Stimulated activated CD8-positive, alpha-beta memory T cell treated with anti-CD3 and anti-CD28 coated beads, Interleukin-15, amount 100 ng/mL, for 24 hours (primary cell): ENCODE measurements at regions not wholly inside any gene's neighbourhood (a gene's known extent, or its start where the extent isn't known, plus 50 kb on each side); places are given as distances from the start of the nearest gene placed in this dataset.

Experiments used
- DNase-seq: peaks from one replicate; pipeline ENCODE4 v3.0.0-alpha.2; 2020; ENCODE audit warnings: low read depth

DNA sequence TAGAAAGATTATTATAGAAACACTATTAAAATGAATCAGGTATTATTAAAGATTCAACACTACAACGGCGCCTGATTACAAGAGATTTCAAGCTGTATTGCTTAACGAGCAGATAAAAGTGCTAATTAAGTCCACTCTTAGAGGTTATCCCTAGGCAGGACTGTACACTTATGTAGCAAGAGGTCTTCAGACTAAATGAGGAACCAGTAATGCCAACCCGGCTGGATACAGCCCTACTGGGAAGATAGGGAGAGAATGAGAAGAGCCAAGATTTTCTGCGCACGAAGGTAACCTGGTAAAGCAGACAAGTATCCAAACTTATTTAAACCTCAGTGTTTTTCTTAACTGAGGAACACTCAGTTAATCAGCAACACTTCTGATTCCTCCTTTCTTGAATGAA is 115.7 kb upstream of the HIVEP3 start:
- DNase-seq: no peak

DNA sequence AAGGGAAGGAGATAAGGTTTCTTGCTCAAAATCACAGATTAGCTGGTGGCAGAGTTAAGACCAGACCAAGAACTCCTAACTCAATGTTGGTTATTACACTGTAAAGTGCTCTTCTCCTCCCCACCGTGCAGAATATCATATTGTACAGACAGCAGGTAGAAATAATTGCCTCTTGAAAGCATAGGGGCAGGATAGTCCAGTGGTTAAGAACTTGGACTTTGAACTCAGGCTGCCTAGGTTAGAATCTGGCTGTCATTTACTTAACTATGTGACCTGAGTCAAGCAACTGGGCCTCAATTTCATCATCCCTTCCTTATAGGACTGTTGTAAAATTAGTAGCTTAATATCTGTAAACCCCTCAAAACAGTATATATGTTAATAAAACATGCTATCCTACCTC is 114.9 kb upstream of the HIVEP3 start:
- DNase-seq: no peak

- DNase-seq: no peak
These were observed 99.0 kb upstream of the HIVEP3 start for GRCh38 chr1:42017730-42018129.

DNA sequence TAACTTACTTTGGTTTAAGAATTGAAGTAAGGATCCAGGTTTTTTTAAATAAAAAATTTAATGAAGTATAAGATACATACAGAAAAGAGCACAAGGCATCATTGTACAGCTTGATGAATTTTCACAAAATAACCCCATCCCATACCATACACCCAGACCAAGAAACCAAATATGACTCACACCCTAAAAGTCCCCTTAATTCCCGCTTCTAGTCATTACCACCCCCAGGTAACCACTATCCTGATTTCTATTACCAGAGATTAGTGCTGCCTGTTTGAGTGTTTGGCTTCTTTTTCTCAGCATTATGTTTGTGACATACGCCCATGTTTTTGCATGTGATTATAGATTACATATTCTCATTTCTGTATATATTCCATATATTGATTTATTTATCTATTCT is 98.5 kb upstream of the HIVEP3 start:
- DNase-seq: no peak

DNA sequence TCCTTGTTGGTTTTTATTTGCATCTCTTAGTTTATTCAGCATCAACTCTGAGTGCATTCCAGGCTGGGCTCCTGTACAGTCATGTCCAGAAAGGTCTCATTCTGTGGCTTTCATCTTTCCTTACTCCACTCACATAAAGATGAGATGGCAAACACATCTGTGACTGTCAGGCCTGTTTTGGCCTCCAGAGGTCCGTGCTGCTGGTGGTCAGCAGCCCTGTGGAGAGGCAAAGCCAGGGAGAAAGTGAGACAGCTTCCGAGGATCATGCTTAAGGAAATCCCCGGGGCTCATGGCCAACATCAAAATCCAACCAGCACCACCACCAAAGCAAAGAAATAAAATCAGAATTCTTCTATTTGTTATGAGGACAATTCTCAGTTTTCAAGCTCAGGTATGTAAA is 96.1 kb upstream of the HIVEP3 start:
- no peak for DNase-seq

- DNase-seq: no peak
These were observed 95.3 kb upstream of the HIVEP3 start for GRCh38 chr1:42013881-42014470.

DNA sequence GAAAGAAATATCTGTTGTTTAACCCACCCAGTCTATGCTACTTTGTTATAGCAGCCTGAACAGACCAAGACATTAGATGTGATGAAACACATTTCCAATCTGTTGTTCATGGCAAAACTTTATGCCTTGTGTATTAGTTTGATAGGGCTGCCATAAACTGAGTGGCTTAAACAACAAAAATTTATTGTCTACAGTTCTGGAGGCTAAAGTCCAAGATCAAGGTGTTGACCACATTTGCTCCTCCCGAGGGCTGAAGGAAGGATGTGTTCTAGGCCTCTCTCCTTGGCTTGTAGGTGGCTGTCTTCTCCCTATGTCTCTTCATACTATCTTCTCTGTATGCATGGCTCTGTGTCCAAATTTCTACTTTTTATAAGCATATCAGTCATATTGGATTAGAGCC is 94.1 kb upstream of the HIVEP3 start:
- DNase-seq: no peak

DNA sequence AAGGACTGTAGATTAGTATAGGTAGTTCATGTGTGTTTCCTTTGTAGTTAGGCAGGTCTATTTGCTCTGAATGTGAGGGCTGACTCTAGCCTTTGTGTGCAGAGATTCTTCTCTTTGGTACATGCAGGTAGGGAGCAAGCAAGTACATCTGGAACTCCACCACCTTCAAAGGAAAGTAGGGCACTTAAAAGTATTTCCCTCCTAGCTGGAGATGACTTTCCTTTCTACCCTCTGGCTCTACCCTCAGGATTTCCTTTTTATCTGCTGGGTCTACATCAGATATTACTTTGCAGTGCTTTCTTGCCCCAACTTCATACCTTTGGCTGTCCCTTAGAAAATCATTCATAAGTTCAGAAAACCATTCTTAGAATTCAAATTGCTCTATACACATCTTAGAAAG is 91.7 kb upstream of the HIVEP3 start:
- no peak for DNase-seq

DNA sequence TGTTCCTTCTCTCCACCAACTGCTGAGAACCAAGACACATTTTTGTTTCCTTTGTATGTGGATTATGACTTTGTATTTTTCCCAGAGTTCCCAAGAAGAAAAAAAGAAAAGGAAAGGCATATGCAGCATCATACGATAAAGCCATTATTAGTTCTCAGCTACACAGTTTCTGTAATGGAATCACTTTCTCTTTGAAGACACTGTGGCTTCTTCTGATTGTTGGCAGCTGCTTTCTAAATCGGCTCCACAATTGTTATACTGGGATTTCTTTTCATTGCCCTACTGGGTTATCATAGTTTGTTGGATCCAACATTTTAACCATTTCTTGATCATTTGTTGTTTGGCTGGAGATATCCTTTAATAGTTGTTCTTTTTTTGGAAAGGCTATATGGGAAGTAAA is 89.5 kb upstream of the HIVEP3 start:
- no peak for DNase-seq

- DNase-seq: no peak
These were observed 88.1 kb upstream of the HIVEP3 start for GRCh38 chr1:42006836-42007235.

DNA sequence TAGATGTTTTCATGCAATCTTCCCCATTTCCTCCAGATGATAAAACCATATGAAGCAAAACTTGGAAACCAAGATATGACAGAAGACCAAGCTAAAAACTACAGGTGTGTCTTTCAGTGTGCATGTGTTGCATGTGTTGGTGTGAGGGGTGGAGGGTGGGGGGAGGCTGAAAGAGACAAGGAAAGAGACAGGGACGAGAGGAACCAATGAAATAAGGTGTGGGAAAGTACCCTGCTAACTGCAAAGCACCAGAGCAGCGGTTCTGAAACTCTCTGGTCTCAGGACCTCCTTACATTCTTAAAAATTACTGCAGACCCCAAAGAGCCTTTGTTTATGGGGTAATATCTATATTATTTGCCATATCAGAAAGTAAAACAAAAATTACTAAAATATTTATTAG is 87.4 kb upstream of the HIVEP3 start:
- DNase-seq: no peak

- no peak for DNase-seq
These were observed 86.8 kb upstream of the HIVEP3 start for GRCh38 chr1:42005530-42005929.

DNA sequence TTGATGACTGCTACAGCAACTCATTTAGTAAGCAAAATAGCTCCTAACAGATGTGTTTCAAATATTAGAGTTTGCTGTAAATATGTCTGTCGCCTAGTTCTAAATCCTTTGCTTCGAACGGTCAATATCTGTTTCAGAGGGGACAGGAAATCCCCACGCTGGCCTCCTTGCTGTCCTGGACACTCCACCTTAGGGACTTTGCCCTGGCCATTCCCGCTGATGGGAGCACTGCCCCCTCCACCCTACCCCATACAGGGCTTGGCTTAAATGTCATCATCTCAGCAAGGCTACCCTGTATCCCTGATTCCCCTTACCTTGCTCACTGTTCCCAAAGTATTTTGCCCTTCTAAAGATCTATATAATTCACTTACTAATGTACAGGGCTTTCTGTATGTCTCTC is 86.1 kb upstream of the HIVEP3 start:
- DNase-seq: no peak

DNA sequence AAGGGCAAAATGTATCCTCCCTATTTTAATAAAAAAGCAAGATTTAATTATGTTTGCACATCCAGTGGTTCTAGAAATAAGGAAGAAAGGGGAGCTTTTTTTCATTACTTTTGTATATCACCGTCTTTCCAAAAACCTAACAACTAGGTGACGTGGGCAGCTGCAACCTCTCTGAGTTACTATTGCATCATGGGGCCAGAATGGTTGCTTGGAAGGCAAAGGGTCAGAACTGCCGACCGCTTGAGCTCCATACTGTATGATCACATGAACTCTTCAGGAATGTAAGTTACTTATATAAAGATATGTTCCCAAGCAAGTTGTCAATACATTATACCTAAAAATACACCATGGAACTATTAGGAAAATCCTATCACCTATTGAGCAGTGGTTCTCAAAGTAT is 85.6 kb upstream of the HIVEP3 start:
- DNase-seq: no peak

- no peak for DNase-seq
These were observed 84.7 kb upstream of the HIVEP3 start for GRCh38 chr1:42003433-42003832.

DNA sequence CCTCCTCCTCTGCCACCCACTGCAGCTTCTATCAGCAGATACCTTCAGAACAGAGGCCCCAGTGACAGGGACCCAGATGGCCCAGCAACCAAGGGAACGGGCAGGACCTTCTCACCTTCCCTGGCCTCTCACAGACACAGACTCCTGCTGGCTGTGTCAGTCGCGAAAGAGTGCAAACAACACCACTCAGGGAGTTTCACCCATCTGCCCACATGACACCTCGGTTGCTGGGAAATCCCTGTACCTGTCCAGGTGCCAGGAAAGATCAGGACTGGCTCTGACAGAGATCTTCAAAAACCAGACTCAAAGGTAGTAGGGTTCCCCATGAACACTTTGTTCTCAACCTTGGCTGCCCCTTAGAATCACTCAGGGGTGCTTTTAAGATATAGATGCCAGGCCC is 83.5 kb upstream of the HIVEP3 start:
- no peak for DNase-seq

DNA sequence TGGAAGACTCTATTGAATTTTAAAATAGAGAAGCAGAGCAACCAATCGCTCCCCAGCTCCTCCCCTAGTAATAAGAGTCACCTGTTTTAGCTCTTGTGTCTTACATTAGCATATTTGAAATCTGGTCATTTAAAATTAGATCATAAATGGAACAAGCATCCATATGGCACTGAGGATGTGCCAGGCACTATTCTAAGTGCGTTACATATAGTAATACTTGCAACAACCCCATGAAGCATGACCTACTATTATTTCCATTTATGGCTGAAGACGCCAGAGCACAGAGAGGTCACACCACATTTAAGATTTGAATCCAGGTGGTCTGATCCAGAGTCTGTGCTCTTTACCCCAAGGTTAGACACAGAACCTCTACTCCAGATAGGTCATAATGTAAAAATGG is 82.0 kb upstream of the HIVEP3 start:
- no peak for DNase-seq

DNA sequence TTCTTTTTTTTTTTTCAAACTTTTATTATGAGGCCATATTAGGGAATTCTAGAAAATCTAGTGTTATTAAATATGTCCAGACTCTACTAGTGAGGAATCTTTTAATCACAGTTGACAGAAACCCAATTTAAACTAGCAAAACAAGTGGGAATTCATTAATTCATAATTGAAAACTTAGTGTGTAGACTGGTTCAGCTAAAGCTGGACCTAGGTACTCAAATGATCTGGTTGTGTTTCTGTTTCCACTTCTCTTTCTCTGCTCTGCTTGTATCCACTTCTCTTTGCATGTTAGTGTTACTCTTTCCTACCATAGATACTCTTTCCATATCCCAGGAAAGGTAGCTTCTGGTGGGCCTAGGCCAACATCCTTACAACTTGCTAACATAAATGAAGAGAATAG is 81.2 kb upstream of the HIVEP3 start:
- DNase-seq: no peak

- no peak for DNase-seq
These were observed 79.5 kb upstream of the HIVEP3 start for GRCh38 chr1:41998250-41998649.

DNA sequence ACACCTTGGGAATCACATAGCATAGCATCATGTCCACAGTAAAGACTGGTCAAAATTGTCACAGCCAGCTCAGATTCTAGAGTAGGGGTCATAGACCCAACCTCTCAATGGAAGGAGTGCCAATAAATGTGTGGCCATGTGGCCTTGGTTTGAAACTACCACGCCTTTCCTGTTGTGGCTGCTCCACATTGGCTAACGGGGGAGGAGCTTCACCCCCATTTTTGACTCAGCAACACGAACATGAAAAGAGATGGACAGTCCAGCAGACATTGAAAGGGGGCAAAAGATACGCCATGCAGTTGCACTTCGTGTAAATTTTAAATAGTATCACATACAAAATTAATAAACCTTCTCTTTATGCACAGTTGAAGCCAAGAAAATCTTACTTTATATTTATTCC is 78.4 kb upstream of the HIVEP3 start:
- DNase-seq: no peak

DNA sequence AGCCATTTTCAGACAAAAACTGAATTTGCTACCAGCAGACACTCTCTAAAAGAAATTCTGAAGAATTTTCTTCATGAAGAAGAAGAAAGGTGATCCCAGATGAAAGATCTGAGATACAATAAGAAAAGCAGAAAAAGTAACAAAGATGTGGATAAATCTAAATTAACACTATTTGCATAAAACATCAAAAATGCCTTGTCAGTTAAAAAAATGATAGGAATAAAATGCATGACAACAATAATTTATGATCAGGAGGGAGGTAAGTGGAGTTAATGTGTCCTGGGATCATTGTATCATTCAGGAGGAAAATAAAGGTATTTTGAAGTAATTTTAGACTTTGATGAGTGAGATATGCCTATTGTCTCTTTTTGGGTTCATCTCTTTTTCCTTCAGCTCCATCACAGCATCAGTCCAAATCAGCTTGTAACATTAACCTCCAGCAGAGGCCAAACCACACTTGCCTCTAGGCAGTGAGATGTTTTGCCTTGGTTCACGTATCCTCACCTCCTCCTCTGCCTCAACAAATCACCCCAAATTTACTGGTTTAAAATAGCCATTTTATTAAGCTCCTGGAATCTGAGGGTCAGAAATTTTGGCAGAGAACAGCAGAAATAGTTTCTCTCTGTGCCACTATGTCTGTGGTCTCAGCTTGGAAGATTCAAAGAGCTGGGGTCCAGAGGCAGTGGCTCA is 76.9 kb upstream of the HIVEP3 start:
- no peak for DNase-seq

GRCh38 chr1:41994195-41994894 is 75.6 kb upstream of the HIVEP3 start:
- no peak for DNase-seq

DNA sequence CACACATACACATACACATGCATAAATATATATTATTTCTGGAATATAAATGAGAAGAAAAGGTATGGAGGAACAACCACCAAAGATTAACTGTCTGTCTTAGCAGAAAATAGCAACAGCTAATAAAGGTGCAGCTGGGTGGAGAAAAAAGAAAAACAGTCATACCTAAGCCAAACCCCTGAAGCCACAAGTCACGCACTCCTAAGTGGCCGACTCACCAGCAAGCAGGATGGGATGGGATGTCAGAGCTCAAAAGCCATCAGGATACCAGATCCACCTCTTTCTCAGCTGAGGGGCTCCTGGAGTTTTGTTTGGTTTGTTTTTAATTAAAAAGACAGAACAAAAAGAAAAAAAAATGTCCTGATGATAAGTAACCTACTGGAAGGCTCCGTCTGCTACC is 64.7 kb upstream of the HIVEP3 start:
- no peak for DNase-seq

- no peak for DNase-seq
These were observed 63.1 kb upstream of the HIVEP3 start for GRCh38 chr1:41981796-41982195.
